ENCODE measurements at regions not wholly inside any gene's neighbourhood (a gene's known extent, or its start where the extent isn't known, plus 50 kb on each side); places are given as distances from the start of the nearest gene placed in this dataset.

- DNase-seq (ENCODE audit: low read depth in 1 of 2, low spot score in 1 of 2): no peak
Observed at GRCh38 chr3:41094351-41094750, 105.0 kb upstream of the CTNNB1 start.

- DNase-seq (ENCODE audit: low read depth in 1 of 2, low spot score in 1 of 2): no peak
Observed at GRCh38 chr3:41095702-41096101, 103.6 kb upstream of the CTNNB1 start.

- DNase-seq (ENCODE audit: low read depth in 1 of 2, low spot score in 1 of 2): no peak
Observed at GRCh38 chr3:41097896-41098496, 101.3 kb upstream of the CTNNB1 start.

- DNase-seq (ENCODE audit: low read depth in 1 of 2, low spot score in 1 of 2): no peak
Observed at GRCh38 chr3:41101231-41101630, 98.1 kb upstream of the CTNNB1 start.

- no peak for DNase-seq (ENCODE audit: low read depth in 1 of 2, low spot score in 1 of 2)
Observed at GRCh38 chr3:41102053-41102556, 97.2 kb upstream of the CTNNB1 start.

GRCh38 chr3:41102750-41103149 is 96.6 kb upstream of the CTNNB1 start:
- no peak for DNase-seq (ENCODE audit: low read depth in 1 of 2, low spot score in 1 of 2)

GRCh38 chr3:41103200-41103599 is 96.1 kb upstream of the CTNNB1 start:
- DNase-seq (ENCODE audit: low read depth in 1 of 2, low spot score in 1 of 2): no peak

- DNase-seq (ENCODE audit: low read depth in 1 of 2, low spot score in 1 of 2): no peak
Observed at GRCh38 chr3:41104147-41104546, 95.2 kb upstream of the CTNNB1 start.

GRCh38 chr3:41106691-41107090 is 92.6 kb upstream of the CTNNB1 start:
- DNase-seq (ENCODE audit: low read depth in 1 of 2, low spot score in 1 of 2): no peak

- no peak for DNase-seq (ENCODE audit: low read depth in 1 of 2, low spot score in 1 of 2)
Observed at GRCh38 chr3:41111011-41111410, 88.3 kb upstream of the CTNNB1 start.

- DNase-seq (ENCODE audit: low read depth in 1 of 2, low spot score in 1 of 2): no peak
Observed at GRCh38 chr3:41112466-41112865, 86.8 kb upstream of the CTNNB1 start.

- DNase-seq (ENCODE audit: low read depth in 1 of 2, low spot score in 1 of 2): no peak
Observed at GRCh38 chr3:41115069-41115468, 84.2 kb upstream of the CTNNB1 start.

- DNase-seq (ENCODE audit: low read depth in 1 of 2, low spot score in 1 of 2): no peak
Observed at GRCh38 chr3:41116851-41117250, 82.5 kb upstream of the CTNNB1 start.

- peak; percentile 52 to 59 for DNase-seq (ENCODE audit: low read depth in 1 of 2, low spot score in 1 of 2)
Observed at GRCh38 chr3:41117398-41117870, 81.9 kb upstream of the CTNNB1 start.

GRCh38 chr3:41118461-41119390 is 80.6 kb upstream of the CTNNB1 start:
- no peak for DNase-seq (ENCODE audit: low read depth in 1 of 2, low spot score in 1 of 2)

- DNase-seq (ENCODE audit: low read depth in 1 of 2, low spot score in 1 of 2): no peak
Observed at GRCh38 chr3:41120460-41120859, 78.8 kb upstream of the CTNNB1 start.

GRCh38 chr3:41125258-41125657 is 74.0 kb upstream of the CTNNB1 start:
- no peak for DNase-seq (ENCODE audit: low read depth in 1 of 2, low spot score in 1 of 2)

- DNase-seq (ENCODE audit: low read depth in 1 of 2, low spot score in 1 of 2): no peak
Observed at GRCh38 chr3:41126472-41126871, 72.8 kb upstream of the CTNNB1 start.

- no peak for DNase-seq (ENCODE audit: low read depth in 1 of 2, low spot score in 1 of 2)
Observed at GRCh38 chr3:41126961-41127360, 72.3 kb upstream of the CTNNB1 start.

GRCh38 chr3:41127414-41127813 is 71.9 kb upstream of the CTNNB1 start:
- DNase-seq (ENCODE audit: low read depth in 1 of 2, low spot score in 1 of 2): no peak

GRCh38 chr3:41129731-41130130 is 69.6 kb upstream of the CTNNB1 start:
- DNase-seq (ENCODE audit: low read depth in 1 of 2, low spot score in 1 of 2): no peak

- DNase-seq (ENCODE audit: low read depth in 1 of 2, low spot score in 1 of 2): no peak
Observed at GRCh38 chr3:41131224-41131623, 68.1 kb upstream of the CTNNB1 start.
